GM21515 (cell line): ENCODE measurements at regions not wholly inside any gene's neighbourhood (a gene's known extent, or its start where the extent isn't known, plus 50 kb on each side); places are given as distances from the start of the nearest gene placed in this dataset.

ENCODE experiments used
- ATAC-seq: cut with Tn5 transposase; IDR thresholded peaks from one replicate; pipeline ENCODE4 v1.9.1; 2021; ENCODE audit not compliant: unreplicated experiment

GRCh38 chr2:121038891-121039616 lies 245.9 kb downstream of the TFCP2L1 start:
- no peak for ATAC-seq

GRCh38 chr2:121039679-121040078 lies 245.3 kb downstream of the TFCP2L1 start:
- no peak for ATAC-seq

GRCh38 chr2:121041516-121041915 lies 243.5 kb downstream of the TFCP2L1 start:
- no peak for ATAC-seq

GRCh38 chr2:121043061-121043826 lies 241.8 kb downstream of the TFCP2L1 start:
- ATAC-seq: no peak

- ATAC-seq: no peak
Observed at GRCh38 chr2:121043827-121044222, 241.2 kb downstream of the TFCP2L1 start.

GRCh38 chr2:121044412-121044811 lies 240.6 kb downstream of the TFCP2L1 start:
- no peak for ATAC-seq

GRCh38 chr2:121045245-121045644 lies 239.8 kb downstream of the TFCP2L1 start:
- no peak for ATAC-seq

GRCh38 chr2:121046335-121046734 lies 238.7 kb downstream of the TFCP2L1 start:
- no peak for ATAC-seq

GRCh38 chr2:121047383-121047782 lies 237.6 kb downstream of the TFCP2L1 start:
- ATAC-seq: no peak

GRCh38 chr2:121049131-121049530 lies 235.9 kb downstream of the TFCP2L1 start:
- no peak for ATAC-seq

- ATAC-seq: no peak
Observed at GRCh38 chr2:121049950-121050585, 234.9 kb downstream of the TFCP2L1 start.

GRCh38 chr2:121051311-121051710 lies 233.7 kb downstream of the TFCP2L1 start:
- ATAC-seq: no peak

GRCh38 chr2:121052023-121052422 lies 233.0 kb downstream of the TFCP2L1 start:
- ATAC-seq: no peak

GRCh38 chr2:121052521-121052920 lies 232.5 kb downstream of the TFCP2L1 start:
- no peak for ATAC-seq

GRCh38 chr2:121055088-121055487 lies 229.9 kb downstream of the TFCP2L1 start:
- ATAC-seq: no peak

- no peak for ATAC-seq
Observed at GRCh38 chr2:121055501-121055900, 229.5 kb downstream of the TFCP2L1 start.

GRCh38 chr2:121058852-121059558 lies 226.0 kb downstream of the TFCP2L1 start:
- ATAC-seq: no peak

- no peak for ATAC-seq
Observed at GRCh38 chr2:121059651-121060649, 225.1 kb downstream of the TFCP2L1 start.

- ATAC-seq: no peak
Observed at GRCh38 chr2:121061633-121062032, 223.4 kb downstream of the TFCP2L1 start.

GRCh38 chr2:121063471-121063870 lies 221.5 kb downstream of the TFCP2L1 start:
- ATAC-seq: no peak
